NCI-H82 treated with DMSO at 0.1 percent for 48 hours (cell line): ENCODE measurements at regions not wholly inside any gene's neighbourhood (a gene's known extent, or its start where the extent isn't known, plus 50 kb on each side); places are given as distances from the start of the nearest gene placed in this dataset.
"Not testable (repeated sequence)": the region's sequence is repeated elsewhere in the genome, so short reads cannot be mapped to it uniquely, and the experiment has no call there.

Experiments used
- DNase-seq: peaks from one replicate; lab custom pipeline; 2025; ENCODE audit not compliant: unreplicated experiment; lab: John Stamatoyannopoulos, UW

- DNase-seq, result no peak
These were observed 557.0 kb upstream of the GNPDA2 start for GRCh38 chr4:45283352-45283751.

- DNase-seq, result no peak
These were observed 553.8 kb upstream of the GNPDA2 start for GRCh38 chr4:45280121-45280520.

GRCh38 chr4:45275862-45276261 lies 549.5 kb upstream of the GNPDA2 start:
- no peak for DNase-seq

- DNase-seq, result not testable (repeated sequence)
These were observed 521.8 kb upstream of the GNPDA2 start for GRCh38 chr4:45248106-45248505.

- DNase-seq, result no peak
These were observed 515.6 kb upstream of the GNPDA2 start for GRCh38 chr4:45241976-45242375.

- DNase-seq, result no peak
These were observed 502.9 kb upstream of the GNPDA2 start for GRCh38 chr4:45229206-45229605.

GRCh38 chr4:45215976-45216542 lies 489.7 kb upstream of the GNPDA2 start:
- no peak for DNase-seq

- DNase-seq, result not testable (repeated sequence)
These were observed 482.1 kb upstream of the GNPDA2 start for GRCh38 chr4:45208476-45208875.

- DNase-seq, result not testable (repeated sequence)
These were observed 481.5 kb upstream of the GNPDA2 start for GRCh38 chr4:45207864-45208331.

GRCh38 chr4:45207241-45207863 lies 481.0 kb upstream of the GNPDA2 start:
- not testable (repeated sequence) for DNase-seq

GRCh38 chr4:45199736-45200135 lies 473.4 kb upstream of the GNPDA2 start:
- no peak for DNase-seq

- DNase-seq, result peak; percentile 1
These were observed 462.1 kb upstream of the GNPDA2 start for GRCh38 chr4:45188501-45188900.

- no peak for DNase-seq
These were observed 459.9 kb upstream of the GNPDA2 start for GRCh38 chr4:45186249-45186648.

- no peak for DNase-seq
These were observed 457.5 kb upstream of the GNPDA2 start for GRCh38 chr4:45183905-45184304.

- DNase-seq, result no peak
These were observed 446.3 kb upstream of the GNPDA2 start for GRCh38 chr4:45172636-45173035.

GRCh38 chr4:45160951-45161350 lies 434.6 kb upstream of the GNPDA2 start:
- no peak for DNase-seq

GRCh38 chr4:45155081-45155777 lies 428.9 kb upstream of the GNPDA2 start:
- DNase-seq, result no peak

- DNase-seq, result no peak
These were observed 421.5 kb upstream of the GNPDA2 start for GRCh38 chr4:45147866-45148265.

GRCh38 chr4:45131020-45131419 lies 404.7 kb upstream of the GNPDA2 start:
- no peak for DNase-seq

GRCh38 chr4:45122406-45122805 lies 396.1 kb upstream of the GNPDA2 start:
- no peak for DNase-seq

- DNase-seq, result no peak
These were observed 395.1 kb upstream of the GNPDA2 start for GRCh38 chr4:45121426-45121975.

GRCh38 chr4:45120163-45120562 lies 393.8 kb upstream of the GNPDA2 start:
- no peak for DNase-seq
